H9 (cell line): ENCODE measurements at regions not wholly inside any gene's neighbourhood (a gene's known extent, or its start where the extent isn't known, plus 50 kb on each side); places are given as distances from the start of the nearest gene placed in this dataset.

Experiments
- DNase-seq: peaks from one replicate; pipeline ENCODE4 v3.0.0-alpha.2; 2017
- H2AFZ ChIP-seq: one replicate; pipeline ENCODE4 v1.6.1; 2013; ENCODE audit warnings: mild to moderate bottlenecking, low read length, control low read depth, moderate library complexity
- H2AK5ac ChIP-seq: 2 replicates; pipeline ENCODE4 v1.6.1; 2013; ENCODE audit warnings: low read length, control low read depth, mixed read lengths; ENCODE audit not compliant: insufficient read length
- H2BK120ac ChIP-seq: one replicate; pipeline ENCODE4 v1.6.1; 2013; ENCODE audit warnings: low read depth, mild to moderate bottlenecking, low read length, control low read depth, inconsistent platforms; ENCODE audit not compliant: poor library complexity, severe bottlenecking
- H2BK12ac ChIP-seq: 2 replicates; pipeline ENCODE4 v1.6.1; 2013; ENCODE audit warnings: low read length, control low read depth, mixed read lengths, low read depth; ENCODE audit not compliant: insufficient read length
- H2BK15ac ChIP-seq: 2 replicates; pipeline ENCODE4 v1.6.1; 2013; ENCODE audit warnings: low read depth, low read length, control low read depth
- H2BK20ac ChIP-seq: one replicate; pipeline ENCODE4 v1.6.1; 2013; ENCODE audit warnings: low read depth, mild to moderate bottlenecking, low read length, control low read depth, inconsistent platforms; ENCODE audit not compliant: poor library complexity, severe bottlenecking
- H2BK5ac ChIP-seq: 2 replicates; pipeline ENCODE4 v1.6.1; 2013; ENCODE audit warnings: low read length, control low read depth, mixed read lengths; ENCODE audit not compliant: insufficient read length
- H3K14ac ChIP-seq: 2 replicates; pipeline ENCODE4 v1.6.1; 2013; ENCODE audit warnings: low read length, control low read depth; ENCODE audit not compliant: insufficient read depth
- H3K18ac ChIP-seq: 2 replicates; pipeline ENCODE4 v1.6.1; 2013; ENCODE audit warnings: low read depth, mild to moderate bottlenecking, mixed read lengths, low read length, control low read depth; ENCODE audit not compliant: insufficient read length
- H3K23ac ChIP-seq: 2 replicates; pipeline ENCODE4 v1.6.1; 2013; ENCODE audit warnings: low read length, control low read depth, mixed read lengths, low read depth; ENCODE audit not compliant: insufficient read length
- H3K23me2 ChIP-seq: 2 replicates; pipeline ENCODE4 v1.6.1; 2013; ENCODE audit warnings: low read depth, mild to moderate bottlenecking, mixed read lengths, low read length, control low read depth; ENCODE audit not compliant: insufficient read length, poor library complexity, severe bottlenecking
- H3K27ac ChIP-seq: 2 replicates; pipeline ENCODE4 v1.5.1; 2013; ENCODE audit warnings: low read length, control low read depth, mixed read lengths, low read depth; ENCODE audit not compliant: insufficient read length
- H3K27me3 ChIP-seq: 2 replicates; pipeline ENCODE4 v1.6.1; 2013; ENCODE audit warnings: low read length, control low read depth, inconsistent platforms; ENCODE audit not compliant: insufficient read depth
- H3K4ac ChIP-seq: 2 replicates; pipeline ENCODE4 v1.6.1; 2013; ENCODE audit warnings: low read depth, mild to moderate bottlenecking, control low read depth, inconsistent platforms, low read length, moderate library complexity
- H3K4me1 ChIP-seq: 2 replicates; pipeline ENCODE4 v1.6.1; 2013; ENCODE audit warnings: low read length, control low read depth, inconsistent platforms; ENCODE audit not compliant: insufficient read depth
- H3K4me2 ChIP-seq: 2 replicates; pipeline ENCODE4 v1.6.1; 2013; ENCODE audit warnings: low read length, control low read depth, mixed read lengths; ENCODE audit not compliant: insufficient read length, insufficient read depth
- H3K56ac ChIP-seq: 2 replicates; pipeline ENCODE4 v1.6.1; 2013; ENCODE audit warnings: low read depth, mild to moderate bottlenecking, mixed read lengths, low read length, control low read depth; ENCODE audit not compliant: insufficient read length
- H3K79me1 ChIP-seq: 2 replicates; pipeline ENCODE4 v1.6.1; 2013; ENCODE audit warnings: low read depth, mild to moderate bottlenecking, moderate library complexity, low read length, control low read depth, inconsistent platforms; ENCODE audit not compliant: insufficient read depth, poor library complexity, severe bottlenecking
- H3K79me2 ChIP-seq: 2 replicates; pipeline ENCODE4 v1.6.1; 2013; ENCODE audit warnings: low read length, control low read depth, inconsistent platforms; ENCODE audit not compliant: insufficient read depth
- H3K9ac ChIP-seq: 2 replicates; pipeline ENCODE4 v1.6.1; 2013; ENCODE audit warnings: low read length, control low read depth, mixed read lengths; ENCODE audit not compliant: insufficient read length; ENCODE audit errors: extremely low read depth
- H3K9me3 ChIP-seq: one replicate; pipeline ENCODE4 v1.6.1; 2013; ENCODE audit warnings: low read depth, low read length, inconsistent platforms; ENCODE audit not compliant: control insufficient read depth
- H3T11ph ChIP-seq: one replicate; pipeline ENCODE4 v1.6.1; 2013; ENCODE audit warnings: mild to moderate bottlenecking, low read length, control low read depth, inconsistent platforms
- H4K20me1 ChIP-seq: one replicate; pipeline ENCODE4 v1.6.1; 2013; ENCODE audit not compliant: control insufficient read depth, insufficient read length, insufficient read depth
- H4K5ac ChIP-seq: 2 replicates; pipeline ENCODE4 v1.6.1; 2013; ENCODE audit warnings: low read depth, mild to moderate bottlenecking, mixed read lengths, low read length, control low read depth; ENCODE audit not compliant: insufficient read length
- H4K8ac ChIP-seq: replicated peaks from 2 replicates; pipeline ENCODE4 v1.6.1; 2013; ENCODE audit warnings: low read length, control low read depth, mixed read lengths, low read depth; ENCODE audit not compliant: insufficient read length
- H4K91ac ChIP-seq: 2 replicates; pipeline ENCODE4 v1.6.1; 2013; ENCODE audit warnings: low read depth, mild to moderate bottlenecking, moderate library complexity, mixed read lengths, low read length, control low read depth; ENCODE audit not compliant: insufficient read length
- H3K27ac Mint-ChIP-seq, 3 experiments: 2 replicates in 2 of 3; 3 replicates in 1 of 3; pipeline ENCODE4 v1.8.0; 2020 to 2021; ENCODE audit warnings: mixed read lengths in 3 of 3, mild to moderate bottlenecking in 1 of 3, moderate library complexity in 1 of 3
- H3K27me3 Mint-ChIP-seq: 2 replicates; pipeline ENCODE4 v1.8.0; 2021; ENCODE audit warnings: low read depth, mild to moderate bottlenecking, moderate library complexity, mixed read lengths
- H3K36me3 Mint-ChIP-seq, 3 experiments: 2 replicates in 2 of 3; 3 replicates in 1 of 3; pipeline ENCODE4 v1.8.0; 2020 to 2021; ENCODE audit warnings: low read depth in 3 of 3, mixed read lengths in 3 of 3; ENCODE audit not compliant: insufficient read depth in 1 of 3
- H3K4me1 Mint-ChIP-seq, 2 experiments: 2 replicates each; pipeline ENCODE4 v1.8.0; 2020; ENCODE audit warnings: mixed read lengths in 2 of 2
- H3K4me3 Mint-ChIP-seq, 2 experiments: 2 replicates in 1 of 2; 3 replicates in 1 of 2; pipeline ENCODE4 v1.8.0; 2020 to 2021; ENCODE audit warnings: mild to moderate bottlenecking in 2 of 2, mixed read lengths in 2 of 2, moderate library complexity in 1 of 2
- H3K9me3 Mint-ChIP-seq, 2 experiments: 2 replicates in 1 of 2; 3 replicates in 1 of 2; pipeline ENCODE4 v1.8.0; 2020; ENCODE audit warnings: mild to moderate bottlenecking in 2 of 2, mixed read lengths in 2 of 2, moderate library complexity in 1 of 2
- CTCF ChIP-seq: fragments of 200-600 bp; sonication (generic); conservative IDR thresholded peaks from 3 replicates; pipeline ENCODE4 v1.8.0; 2021; ENCODE audit warnings: antibody characterized with exemption, mild to moderate bottlenecking
- whole genome bisulfite sequencing: extraction: QIAGEN DNeasy Blood & Tissue Kit; methylation state at CpG from one replicate; pipeline ENCODE4 v1.1.7; 2013; ENCODE audit warnings: missing lambda C conversion rate, low lambda C conversion rate, mixed read lengths; ENCODE audit not compliant: insufficient read length; ENCODE audit errors: extremely low coverage; 5-methylcytosine and 5-hydroxymethylcytosine counted together

- Mint-ChIP-seq H3K9me3 (peaks cover 0 to 2% of the 10 kb centered on the region in 2 experiments; a peak in 2 of 5 replicates), H3K27ac (no peak overlapping the region), H3K27me3 (no peaks in the 10 kb centered on the region), H3K36me3 (peaks cover 0 to 4% (median 0%) of the 10 kb centered on the region in 3 experiments; a peak in 1 of 7 replicates), H3K4me3 (no peak overlapping the region), H3K4me1 (no peaks in the 10 kb centered on the region)
- Histone ChIP-seq H3K9me3 (no peaks in the 10 kb centered on the region), H2BK20ac (no peak overlapping the region), H4K20me1 (peaks cover under 1% of the 10 kb centered on the region), H4K5ac (no peak overlapping the region), H3K4me1 (no peaks in the 10 kb centered on the region), H4K8ac (no peak overlapping the region), H2BK120ac (no peak overlapping the region), H2AFZ (no peak overlapping the region), H3K18ac (no peak overlapping the region), H3K14ac (no peak overlapping the region), H4K91ac (no peak overlapping the region), H2AK5ac (no peak overlapping the region), H2BK5ac (no peak overlapping the region), H3K56ac (no peak overlapping the region), H3T11ph (no peak overlapping the region), H3K4ac (no peak overlapping the region), H3K79me1 (no peaks in the 10 kb centered on the region), H3K79me2 (no peaks in the 10 kb centered on the region), H3K23ac (no peak overlapping the region), H3K27me3 (no peaks in the 10 kb centered on the region), H2BK15ac (no peak overlapping the region), H3K9ac (no peak overlapping the region), H3K23me2 (no peaks in the 10 kb centered on the region), H3K4me2 (no peak overlapping the region), H3K27ac (no peak overlapping the region), H2BK12ac (no peak overlapping the region)
- no CpG with 5 or more reads among the region's 1 CpG for WGBS
- no peak for TF ChIP-seq CTCF
- DNase-seq: no peak
Measured at GRCh38 chr3:1883534-1883933, 215.1 kb upstream of the CNTN4 start.
